Endodermal cell (in vitro differentiated cells): ENCODE measurements at regions not wholly inside any gene's neighbourhood (a gene's known extent, or its start where the extent isn't known, plus 50 kb on each side); places are given as distances from the start of the nearest gene placed in this dataset.
A peak's percentile ranks its signal among the peaks of the same experiment; 100 is the strongest.

ENCODE experiments used
- DNase-seq: peaks from one replicate; pipeline ENCODE4 v3.0.0-alpha.2; 2017
- H3K27ac ChIP-seq: 2 replicates; pipeline ENCODE4 v1.5.1; 2013; ENCODE audit warnings: mild to moderate bottlenecking, low read depth, low read length, moderate library complexity
- H3K27me3 ChIP-seq: 2 replicates; pipeline ENCODE4 v1.6.1; 2013; ENCODE audit warnings: mild to moderate bottlenecking, low read length, moderate library complexity; ENCODE audit not compliant: insufficient read depth, control insufficient read depth, poor library complexity, severe bottlenecking
- H3K36me3 ChIP-seq: 2 replicates; pipeline ENCODE4 v1.7.0; 2013; ENCODE audit warnings: mild to moderate bottlenecking, low read length, moderate library complexity; ENCODE audit not compliant: control insufficient read depth, insufficient read depth
- H3K4me1 ChIP-seq: one replicate; pipeline ENCODE4 v1.7.0; 2013; ENCODE audit warnings: low read length; ENCODE audit not compliant: control insufficient read depth, insufficient read depth
- H3K4me3 ChIP-seq: 2 replicates; pipeline ENCODE4 v1.5.1; 2013; ENCODE audit warnings: mild to moderate bottlenecking, low read length, moderate library complexity
- H3K9ac ChIP-seq: 2 replicates; pipeline ENCODE4 v1.6.1; 2013; ENCODE audit warnings: mild to moderate bottlenecking, low read length, moderate library complexity; ENCODE audit not compliant: poor library complexity, severe bottlenecking; ENCODE audit errors: extremely low read depth
- H3K9me3 ChIP-seq: 2 replicates; pipeline ENCODE4 v1.6.1; 2013; ENCODE audit warnings: mild to moderate bottlenecking, low read length, moderate library complexity; ENCODE audit not compliant: control insufficient read depth
- H3K27ac Mint-ChIP-seq: 2 replicates; pipeline ENCODE4 v1.8.0; 2020; ENCODE audit warnings: mixed read lengths
- H3K27me3 Mint-ChIP-seq: 2 replicates; pipeline ENCODE4 v1.8.0; 2021; ENCODE audit warnings: mild to moderate bottlenecking, mixed read lengths; ENCODE audit not compliant: insufficient read depth
- H3K36me3 Mint-ChIP-seq: 2 replicates; pipeline ENCODE4 v1.8.0; 2020; ENCODE audit warnings: low read depth, mixed read lengths
- H3K4me1 Mint-ChIP-seq: 2 replicates; pipeline ENCODE4 v1.8.0; 2020; ENCODE audit warnings: mixed read lengths
- H3K4me3 Mint-ChIP-seq: 2 replicates; pipeline ENCODE4 v1.8.0; 2020; ENCODE audit warnings: mild to moderate bottlenecking, moderate library complexity, mixed read lengths
- H3K9me3 Mint-ChIP-seq: 2 replicates; pipeline ENCODE4 v1.8.0; 2020; ENCODE audit warnings: mild to moderate bottlenecking, mixed read lengths
- CTCF ChIP-seq: fragments of 200-600 bp; sonication (generic); conservative IDR thresholded peaks from 2 replicates; pipeline ENCODE4 v1.5.0; 2021; ENCODE audit warnings: antibody characterized with exemption, mild to moderate bottlenecking
- WGBS, 2 experiments: methylation state at CpG; one replicate each; pipeline versions ENCODE4 v1.1.5 to v1.1.7; 2013; ENCODE audit warnings: missing lambda C conversion rate in 2 of 2, mixed read lengths in 1 of 2; ENCODE audit not compliant: insufficient coverage in 1 of 2, insufficient read length in 1 of 2; 5-methylcytosine and 5-hydroxymethylcytosine counted together

GRCh38 chr15:96416218-96416933 is 85.9 kb downstream of the NR2F2 start:
- Histone ChIP-seq H3K27me3 (peaks cover 100% of the 10 kb centered on the region), H3K4me1 (peaks cover 7% of the 10 kb centered on the region), H3K9me3 (no peaks in the 10 kb centered on the region), H3K4me3 (peak overlapping the region; percentile 53), H3K36me3 (no peaks in the 10 kb centered on the region), H3K9ac (no peak overlapping the region), H3K27ac (no peak overlapping the region)
- H3K36me3 Mint-ChIP-seq = no peaks in the 10 kb centered on the region
- peaks cover 17% of the 10 kb centered on the region for H3K4me1 Mint-ChIP-seq
- H3K27ac Mint-ChIP-seq = no peak overlapping the region
- H3K9me3 Mint-ChIP-seq = no peaks in the 10 kb centered on the region
- TF ChIP-seq CTCF = no peak
- peaks cover 100% of the 10 kb centered on the region for H3K27me3 Mint-ChIP-seq
- WGBS, 2 experiments = 1 to 3% methylated on average over 28 to 58 of the region's 58 CpGs
- DNase-seq = peak; percentile 76
- H3K4me3 Mint-ChIP-seq = peak overlapping the region; percentile 49

GRCh38 chr15:96416934-96417759 is 86.6 kb downstream of the NR2F2 start:
- peak overlapping the region; percentile 49 for H3K4me3 Mint-ChIP-seq
- no peaks in the 10 kb centered on the region for H3K9me3 Mint-ChIP-seq
- no peak overlapping the region for H3K27ac Mint-ChIP-seq
- peak overlapping the region; percentile 53 for H3K4me3 ChIP-seq
- no peaks in the 10 kb centered on the region for H3K9me3 ChIP-seq
- H3K9ac ChIP-seq = no peak overlapping the region
- peaks cover 7% of the 10 kb centered on the region for H3K4me1 ChIP-seq
- no peak overlapping the region for H3K27ac ChIP-seq
- WGBS, 2 experiments = 1 to 2% methylated on average over 37 to 51 of the region's 51 CpGs
- no peaks in the 10 kb centered on the region for H3K36me3 Mint-ChIP-seq
- no peak for TF ChIP-seq CTCF
- H3K27me3 Mint-ChIP-seq = peaks cover 100% of the 10 kb centered on the region
- peaks cover 100% of the 10 kb centered on the region for H3K27me3 ChIP-seq
- peak; percentile 83 for DNase-seq
- peaks cover 18% of the 10 kb centered on the region for H3K4me1 Mint-ChIP-seq
- H3K36me3 ChIP-seq = no peaks in the 10 kb centered on the region

- Mint-ChIP-seq H3K36me3 (no peaks in the 10 kb centered on the region), H3K9me3 (no peaks in the 10 kb centered on the region), H3K27ac (no peak overlapping the region), H3K27me3 (peaks cover 100% of the 10 kb centered on the region), H3K4me1 (peaks cover 18% of the 10 kb centered on the region), H3K4me3 (peak overlapping the region; percentile 49)
- DNase-seq = no peak
- no peak for TF ChIP-seq CTCF
- Histone ChIP-seq H3K36me3 (no peaks in the 10 kb centered on the region), H3K27ac (no peak overlapping the region), H3K9me3 (no peaks in the 10 kb centered on the region), H3K4me1 (peaks cover 7% of the 10 kb centered on the region), H3K27me3 (peaks cover 100% of the 10 kb centered on the region), H3K9ac (no peak overlapping the region), H3K4me3 (peak overlapping the region; percentile 53)
- WGBS, 2 experiments = 1 to 8% methylated on average over 2 to 14 of the region's 14 CpGs
Observed at GRCh38 chr15:96417760-96418130, 87.2 kb downstream of the NR2F2 start.
